ENCODE measurements at regions not wholly inside any gene's neighbourhood (a gene's known extent, or its start where the extent isn't known, plus 50 kb on each side); places are given as distances from the start of the nearest gene placed in this dataset.

- no peak overlapping the region for H2AFZ ChIP-seq (ENCODE audit: low read depth, low read length, poor library complexity, severe bottlenecking)
- peaks cover 39% of the 10 kb centered on the region for H3K27me3 ChIP-seq (ENCODE audit: insufficient read depth, low read length)
- no TSS peak for BruUV-seq (replicated peaks)
- no peaks in the 10 kb centered on the region for H3K79me2 ChIP-seq (ENCODE audit: insufficient read depth, low read length)
- TF ChIP-seq SRF (IDR thresholded peaks at IDR 0.05; ENCODE audit: low read depth) (no peak), FOSL1 (IDR thresholded peaks at IDR 0.05; ENCODE audit: low read depth) (no peak), SIN3A (IDR thresholded peaks at IDR 0.05; ENCODE audit: low read depth) (no peak), JUND (IDR thresholded peaks at IDR 0.05) (no peak), ZFX (IDR thresholded peaks at IDR 0.05) (no peak), ZBTB33 (IDR thresholded peaks at IDR 0.05; ENCODE audit: extremely low read depth, insufficient replicate concordance, low read length) (no peak)
- no peak for DNase-seq (ENCODE audit: low read depth, low spot score)
- no peak overlapping the region for H3K4me2 ChIP-seq (ENCODE audit: low read length)
- ChIA-PET RAD21 (ENCODE audit: low non-redundant PET in 1 of 2, low total read pairs in 2 of 2, uncharacterized antibody in 2 of 2, unreplicated experiment in 2 of 2) (no interaction called here), CTCF (no interaction called here), POLR2A (no interaction called here)
- H3K9me3 ChIP-seq (ENCODE audit: control insufficient read depth in 1 of 2, insufficient read depth in 1 of 2, low read depth in 1 of 2, low read length in 2 of 2), result no peaks in the 10 kb centered on the region
- H3K9ac ChIP-seq (ENCODE audit: low read length), result no peak overlapping the region
- H3K4me3 ChIP-seq (replicated peaks in 1 of 2; ENCODE audit: low read depth in 1 of 2, low read length in 2 of 2), result no peak overlapping the region
- H4K20me1 ChIP-seq (ENCODE audit: insufficient read depth), result no peaks in the 10 kb centered on the region
- H3K4me1 ChIP-seq (ENCODE audit: control insufficient read depth in 1 of 2, insufficient read depth in 2 of 2, low read length in 2 of 2), result no peaks in the 10 kb centered on the region
- H3K27ac ChIP-seq (ENCODE audit: low read depth, low read length), result no peak overlapping the region
- intact Hi-C loops (cut with micrococcal nuclease), result no loop called here
- no peaks in the 10 kb centered on the region for H3K9me2 ChIP-seq (ENCODE audit: insufficient read depth)
- no peak for ATAC-seq
- no peaks in the 10 kb centered on the region for H3K36me3 ChIP-seq (ENCODE audit: control insufficient read depth in 1 of 2, insufficient read depth in 2 of 2, low read length in 2 of 2)
Observed at GRCh38 chr1:90092441-90092840, 97.5 kb downstream of the ZNF326 start.
